Spleen (tissue), 7 donors: ENCODE measurements at regions not wholly inside any gene's neighbourhood (a gene's known extent, or its start where the extent isn't known, plus 50 kb on each side); places are given as distances from the start of the nearest gene placed in this dataset.

ENCODE experiments used
- CTCF ChIP-seq, 11 experiments: fragments of 200-600 bp in 7 of 11; fragments of 450-650 bp in 4 of 11; sonication (generic) in 4 of 11; IDR thresholded peaks in 8 of 11; conservative IDR thresholded peaks in 3 of 11; 1 replicate in 7 of 11; 2 replicates in 4 of 11; pipeline versions ENCODE4 v1.4.0 to v1.8.0; 2016 to 2021; ENCODE audit warnings: antibody characterized with exemption in 11 of 11, inconsistent platforms in 4 of 11, mild to moderate bottlenecking in 1 of 11
- POLR2AphosphoS5 ChIP-seq, 3 donors: sonication (generic); formaldehyde crosslinking; IDR thresholded peaks; one replicate each; pipeline ENCODE4 v1.5.1; 2017; ENCODE audit warnings: antibody characterized with exemption in 3 of 3
- donor health status: DM: no; HTN: no; CAD: no; lungs with moderate emphysema.
- donor health status: DM: no; HTN: no; CAD: no.
- donor health status: DM: no; HTN: no; CAD: no.

DNA sequence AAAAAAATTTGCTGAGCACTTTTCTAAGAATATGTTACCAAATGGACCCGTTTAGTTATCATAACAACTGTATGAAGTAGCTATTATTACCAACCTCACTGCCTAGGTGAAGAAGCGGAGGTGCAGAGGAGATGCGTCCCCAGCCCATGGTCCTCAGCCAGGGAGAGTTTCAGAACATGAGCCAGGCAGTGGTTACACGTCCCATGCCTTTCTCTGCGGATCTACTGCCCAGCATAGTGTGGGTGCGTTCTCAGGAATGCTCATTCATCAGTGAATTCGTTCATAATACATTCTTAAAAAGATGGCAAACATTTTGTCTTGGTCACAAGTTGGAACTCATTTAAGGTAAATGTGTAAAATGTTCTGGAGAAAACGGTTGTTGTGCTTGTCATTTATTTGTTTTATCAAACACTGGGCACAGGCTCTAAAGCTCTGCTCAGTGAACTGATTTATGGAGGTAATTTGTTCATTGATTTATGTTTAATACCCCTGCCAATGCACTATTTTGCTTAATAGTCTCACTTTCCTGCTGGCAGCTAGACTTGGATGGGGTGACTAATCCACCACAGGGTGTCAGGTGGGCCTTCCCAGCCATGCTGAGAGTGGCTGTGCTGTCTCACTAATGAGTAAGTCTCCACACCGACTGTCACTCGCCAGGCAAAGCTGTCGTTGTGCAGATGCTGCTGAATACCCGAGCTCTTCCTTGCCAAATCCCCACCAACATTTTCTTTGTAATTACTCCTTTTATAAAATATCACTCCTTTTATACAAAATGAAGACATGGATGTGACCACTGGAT is 248.8 kb downstream of the TENT4A start:
- TF ChIP-seq POLR2AphosphoS5 (IDR thresholded peaks at IDR 0.05) (no peak), CTCF (IDR thresholded peaks at IDR 0.05 in 8 of 11, conservative IDR thresholded peaks at IDR 0.05 in 3 of 11) (no peak)
